ENCODE measurements at regions not wholly inside any gene's neighbourhood (a gene's known extent, or its start where the extent isn't known, plus 50 kb on each side); places are given as distances from the start of the nearest gene placed in this dataset.

GRCh38 chr7:118861581-118861980 is 637.1 kb downstream of the ANKRD7 start:
- TF ChIP-seq POLR2AphosphoS5 (IDR thresholded peaks at IDR 0.05; ENCODE audit: low read depth, low read length) (no peak), TAF1 (IDR thresholded peaks at IDR 0.05; ENCODE audit: low read depth, low read length) (no peak), POU2F2 (IDR thresholded peaks at IDR 0.05; ENCODE audit: low read depth, low read length) (no peak), POLR2A (IDR thresholded peaks at IDR 0.05; ENCODE audit: low read depth, low read length) (no peak)
